H9 (cell line): ENCODE measurements at regions not wholly inside any gene's neighbourhood (a gene's known extent, or its start where the extent isn't known, plus 50 kb on each side); places are given as distances from the start of the nearest gene placed in this dataset.

Experiments used
- DNase-seq: peaks from one replicate; pipeline ENCODE4 v3.0.0-alpha.2; 2017
- H2AFZ ChIP-seq: one replicate; pipeline ENCODE4 v1.6.1; 2013; ENCODE audit warnings: mild to moderate bottlenecking, low read length, control low read depth, moderate library complexity
- H2AK5ac ChIP-seq: 2 replicates; pipeline ENCODE4 v1.6.1; 2013; ENCODE audit warnings: low read length, control low read depth, mixed read lengths; ENCODE audit not compliant: insufficient read length
- H2BK120ac ChIP-seq: one replicate; pipeline ENCODE4 v1.6.1; 2013; ENCODE audit warnings: low read depth, mild to moderate bottlenecking, low read length, control low read depth, inconsistent platforms; ENCODE audit not compliant: poor library complexity, severe bottlenecking
- H2BK12ac ChIP-seq: 2 replicates; pipeline ENCODE4 v1.6.1; 2013; ENCODE audit warnings: low read length, control low read depth, mixed read lengths, low read depth; ENCODE audit not compliant: insufficient read length
- H2BK15ac ChIP-seq: 2 replicates; pipeline ENCODE4 v1.6.1; 2013; ENCODE audit warnings: low read depth, low read length, control low read depth
- H2BK20ac ChIP-seq: one replicate; pipeline ENCODE4 v1.6.1; 2013; ENCODE audit warnings: low read depth, mild to moderate bottlenecking, low read length, control low read depth, inconsistent platforms; ENCODE audit not compliant: poor library complexity, severe bottlenecking
- H2BK5ac ChIP-seq: 2 replicates; pipeline ENCODE4 v1.6.1; 2013; ENCODE audit warnings: low read length, control low read depth, mixed read lengths; ENCODE audit not compliant: insufficient read length
- H3K14ac ChIP-seq: 2 replicates; pipeline ENCODE4 v1.6.1; 2013; ENCODE audit warnings: low read length, control low read depth; ENCODE audit not compliant: insufficient read depth
- H3K18ac ChIP-seq: 2 replicates; pipeline ENCODE4 v1.6.1; 2013; ENCODE audit warnings: low read depth, mild to moderate bottlenecking, mixed read lengths, low read length, control low read depth; ENCODE audit not compliant: insufficient read length
- H3K23ac ChIP-seq: 2 replicates; pipeline ENCODE4 v1.6.1; 2013; ENCODE audit warnings: low read length, control low read depth, mixed read lengths, low read depth; ENCODE audit not compliant: insufficient read length
- H3K23me2 ChIP-seq: 2 replicates; pipeline ENCODE4 v1.6.1; 2013; ENCODE audit warnings: low read depth, mild to moderate bottlenecking, mixed read lengths, low read length, control low read depth; ENCODE audit not compliant: insufficient read length, poor library complexity, severe bottlenecking
- H3K27ac ChIP-seq: 2 replicates; pipeline ENCODE4 v1.5.1; 2013; ENCODE audit warnings: low read length, control low read depth, mixed read lengths, low read depth; ENCODE audit not compliant: insufficient read length
- H3K27me3 ChIP-seq: 2 replicates; pipeline ENCODE4 v1.6.1; 2013; ENCODE audit warnings: low read length, control low read depth, inconsistent platforms; ENCODE audit not compliant: insufficient read depth
- H3K4ac ChIP-seq: 2 replicates; pipeline ENCODE4 v1.6.1; 2013; ENCODE audit warnings: low read depth, mild to moderate bottlenecking, control low read depth, inconsistent platforms, low read length, moderate library complexity
- H3K4me1 ChIP-seq: 2 replicates; pipeline ENCODE4 v1.6.1; 2013; ENCODE audit warnings: low read length, control low read depth, inconsistent platforms; ENCODE audit not compliant: insufficient read depth
- H3K4me2 ChIP-seq: 2 replicates; pipeline ENCODE4 v1.6.1; 2013; ENCODE audit warnings: low read length, control low read depth, mixed read lengths; ENCODE audit not compliant: insufficient read length, insufficient read depth
- H3K56ac ChIP-seq: 2 replicates; pipeline ENCODE4 v1.6.1; 2013; ENCODE audit warnings: low read depth, mild to moderate bottlenecking, mixed read lengths, low read length, control low read depth; ENCODE audit not compliant: insufficient read length
- H3K79me1 ChIP-seq: 2 replicates; pipeline ENCODE4 v1.6.1; 2013; ENCODE audit warnings: low read depth, mild to moderate bottlenecking, moderate library complexity, low read length, control low read depth, inconsistent platforms; ENCODE audit not compliant: insufficient read depth, poor library complexity, severe bottlenecking
- H3K79me2 ChIP-seq: 2 replicates; pipeline ENCODE4 v1.6.1; 2013; ENCODE audit warnings: low read length, control low read depth, inconsistent platforms; ENCODE audit not compliant: insufficient read depth
- H3K9ac ChIP-seq: 2 replicates; pipeline ENCODE4 v1.6.1; 2013; ENCODE audit warnings: low read length, control low read depth, mixed read lengths; ENCODE audit not compliant: insufficient read length; ENCODE audit errors: extremely low read depth
- H3K9me3 ChIP-seq: one replicate; pipeline ENCODE4 v1.6.1; 2013; ENCODE audit warnings: low read depth, low read length, inconsistent platforms; ENCODE audit not compliant: control insufficient read depth
- H3T11ph ChIP-seq: one replicate; pipeline ENCODE4 v1.6.1; 2013; ENCODE audit warnings: mild to moderate bottlenecking, low read length, control low read depth, inconsistent platforms
- H4K20me1 ChIP-seq: one replicate; pipeline ENCODE4 v1.6.1; 2013; ENCODE audit not compliant: control insufficient read depth, insufficient read length, insufficient read depth
- H4K5ac ChIP-seq: 2 replicates; pipeline ENCODE4 v1.6.1; 2013; ENCODE audit warnings: low read depth, mild to moderate bottlenecking, mixed read lengths, low read length, control low read depth; ENCODE audit not compliant: insufficient read length
- H4K8ac ChIP-seq: replicated peaks from 2 replicates; pipeline ENCODE4 v1.6.1; 2013; ENCODE audit warnings: low read length, control low read depth, mixed read lengths, low read depth; ENCODE audit not compliant: insufficient read length
- H4K91ac ChIP-seq: 2 replicates; pipeline ENCODE4 v1.6.1; 2013; ENCODE audit warnings: low read depth, mild to moderate bottlenecking, moderate library complexity, mixed read lengths, low read length, control low read depth; ENCODE audit not compliant: insufficient read length
- H3K27ac Mint-ChIP-seq, 3 experiments: 2 replicates in 2 of 3; 3 replicates in 1 of 3; pipeline ENCODE4 v1.8.0; 2020 to 2021; ENCODE audit warnings: mixed read lengths in 3 of 3, mild to moderate bottlenecking in 1 of 3, moderate library complexity in 1 of 3
- H3K27me3 Mint-ChIP-seq: 2 replicates; pipeline ENCODE4 v1.8.0; 2021; ENCODE audit warnings: low read depth, mild to moderate bottlenecking, moderate library complexity, mixed read lengths
- H3K36me3 Mint-ChIP-seq, 3 experiments: 2 replicates in 2 of 3; 3 replicates in 1 of 3; pipeline ENCODE4 v1.8.0; 2020 to 2021; ENCODE audit warnings: low read depth in 3 of 3, mixed read lengths in 3 of 3; ENCODE audit not compliant: insufficient read depth in 1 of 3
- H3K4me1 Mint-ChIP-seq, 2 experiments: 2 replicates each; pipeline ENCODE4 v1.8.0; 2020; ENCODE audit warnings: mixed read lengths in 2 of 2
- H3K4me3 Mint-ChIP-seq, 2 experiments: 2 replicates in 1 of 2; 3 replicates in 1 of 2; pipeline ENCODE4 v1.8.0; 2020 to 2021; ENCODE audit warnings: mild to moderate bottlenecking in 2 of 2, mixed read lengths in 2 of 2, moderate library complexity in 1 of 2
- H3K9me3 Mint-ChIP-seq, 2 experiments: 2 replicates in 1 of 2; 3 replicates in 1 of 2; pipeline ENCODE4 v1.8.0; 2020; ENCODE audit warnings: mild to moderate bottlenecking in 2 of 2, mixed read lengths in 2 of 2, moderate library complexity in 1 of 2
- CTCF ChIP-seq: fragments of 200-600 bp; sonication (generic); conservative IDR thresholded peaks from 3 replicates; pipeline ENCODE4 v1.8.0; 2021; ENCODE audit warnings: antibody characterized with exemption, mild to moderate bottlenecking
- WGBS: extraction: QIAGEN DNeasy Blood & Tissue Kit; methylation state at CpG from one replicate; pipeline ENCODE4 v1.1.7; 2013; ENCODE audit warnings: missing lambda C conversion rate, low lambda C conversion rate, mixed read lengths; ENCODE audit not compliant: insufficient read length; ENCODE audit errors: extremely low coverage; 5-methylcytosine and 5-hydroxymethylcytosine counted together

- Histone ChIP-seq H3K79me2 (no peaks in the 10 kb centered on the region), H3K14ac (no peak overlapping the region), H3K18ac (no peak overlapping the region), H3K56ac (no peak overlapping the region), H2AFZ (no peak overlapping the region), H2BK120ac (no peak overlapping the region), H3K27ac (no peak overlapping the region), H3K23ac (no peak overlapping the region), H3K79me1 (no peaks in the 10 kb centered on the region), H3K9ac (no peak overlapping the region), H3K23me2 (no peaks in the 10 kb centered on the region), H2BK12ac (no peak overlapping the region), H3K27me3 (no peaks in the 10 kb centered on the region), H3K9me3 (no peaks in the 10 kb centered on the region), H4K5ac (no peak overlapping the region), H2BK20ac (no peak overlapping the region), H4K91ac (no peak overlapping the region), H2BK15ac (no peak overlapping the region), H4K20me1 (no peaks in the 10 kb centered on the region), H3K4me2 (no peak overlapping the region), H3K4ac (no peak overlapping the region), H2AK5ac (no peak overlapping the region), H3T11ph (no peak overlapping the region), H2BK5ac (no peak overlapping the region), H3K4me1 (no peaks in the 10 kb centered on the region), H4K8ac (no peak overlapping the region)
- DNase-seq: no peak
- no peak for TF ChIP-seq CTCF
- Mint-ChIP-seq H3K9me3 (no peaks in the 10 kb centered on the region; a peak in 1 of 5 replicates), H3K27me3 (no peaks in the 10 kb centered on the region; the same call in 1 of the 2 replicates), H3K27ac (no peak overlapping the region), H3K4me1 (no peaks in the 10 kb centered on the region), H3K36me3 (no peaks in the 10 kb centered on the region), H3K4me3 (no peak overlapping the region)
- no CpG with 5 or more reads among the region's 1 CpG for WGBS
Observed at GRCh38 chr11:101305496-101305895, 175.9 kb upstream of the PGR start.
